ENCODE measurements at regions not wholly inside any gene's neighbourhood (a gene's known extent, or its start where the extent isn't known, plus 50 kb on each side); places are given as distances from the start of the nearest gene placed in this dataset.

DNA sequence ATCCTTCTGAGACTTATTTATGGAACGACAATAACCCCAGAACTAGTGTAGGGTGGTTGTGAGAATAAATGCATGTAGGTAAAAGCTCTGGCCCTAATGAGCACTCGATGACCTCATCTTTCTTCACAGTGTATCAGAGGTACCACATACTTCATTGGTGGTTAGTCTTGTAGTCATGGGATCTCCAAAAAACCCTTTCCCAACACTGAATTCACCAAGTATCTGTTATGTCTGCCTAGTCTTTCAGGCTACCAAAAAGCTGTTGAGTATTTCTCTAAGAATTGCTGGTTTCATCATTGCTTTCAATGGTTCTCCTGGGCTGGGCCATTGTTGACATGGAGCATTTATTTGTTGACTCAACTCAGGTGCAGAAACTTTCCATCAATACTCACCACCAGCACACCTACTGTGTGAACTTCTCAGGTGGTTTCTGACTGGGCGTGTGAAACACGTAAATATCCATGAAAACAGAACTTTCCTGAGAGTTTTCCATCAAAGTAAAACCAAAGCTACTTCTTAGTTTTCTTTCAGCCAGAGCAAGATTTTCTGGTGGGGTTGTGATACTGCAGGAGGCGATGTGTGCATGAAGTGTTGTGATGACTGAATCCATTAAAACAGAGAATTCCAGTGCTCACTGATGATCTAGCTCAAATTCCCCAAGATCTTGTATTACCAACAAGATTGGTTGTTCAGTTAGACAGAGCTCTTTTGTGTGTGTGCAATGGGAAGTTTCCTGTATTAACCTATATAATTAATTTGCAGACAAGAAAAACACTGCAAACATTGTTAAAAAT, 51.4 kb upstream of the SLC35B4 start:
- no peak for DNase-seq
- no peaks in the 10 kb centered on the region for H3K9me3 Mint-ChIP-seq (ENCODE audit: insufficient read depth)
- ATAC-seq: no peak
- H3K4me1 Mint-ChIP-seq (ENCODE audit: low read depth): no peaks in the 10 kb centered on the region
- ChIA-PET POLR2A (no interaction called here), CTCF (no interaction called here)
- H3K4me3 Mint-ChIP-seq: no peak overlapping the region
- peaks cover 28% of the 10 kb centered on the region for H3K27me3 Mint-ChIP-seq (ENCODE audit: low read depth)
- H3K27ac Mint-ChIP-seq: no peak overlapping the region
- H3K36me3 Mint-ChIP-seq (ENCODE audit: low read depth): no peaks in the 10 kb centered on the region

Data from activated CD8-positive, alpha-beta T cell treated with anti-CD3 and anti-CD28 coated beads, Interleukin-2, amount 10 ng/mL, durations not matched to agents 7 days and 5 days (primary cell).